Stimulated activated CD4-positive, alpha-beta T cell treated with anti-CD3 and anti-CD28 coated beads, TNF-alpha, amount 100 ng/mL, for 24 hours (primary cell): ENCODE measurements at regions not wholly inside any gene's neighbourhood (a gene's known extent, or its start where the extent isn't known, plus 50 kb on each side); places are given as distances from the start of the nearest gene placed in this dataset.
"Not testable (repeated sequence)": the region's sequence is repeated elsewhere in the genome, so short reads cannot be mapped to it uniquely, and the experiment has no call there.

Experiments
- DNase-seq, 3 experiments: peaks; one replicate each; pipeline ENCODE4 v3.0.0-alpha.2; 2020; ENCODE audit warnings: low read depth in 3 of 3

GRCh38 chr2:53033411-53033810 is 734.2 kb upstream of the CHAC2 start:
- DNase-seq: no peak

DNA sequence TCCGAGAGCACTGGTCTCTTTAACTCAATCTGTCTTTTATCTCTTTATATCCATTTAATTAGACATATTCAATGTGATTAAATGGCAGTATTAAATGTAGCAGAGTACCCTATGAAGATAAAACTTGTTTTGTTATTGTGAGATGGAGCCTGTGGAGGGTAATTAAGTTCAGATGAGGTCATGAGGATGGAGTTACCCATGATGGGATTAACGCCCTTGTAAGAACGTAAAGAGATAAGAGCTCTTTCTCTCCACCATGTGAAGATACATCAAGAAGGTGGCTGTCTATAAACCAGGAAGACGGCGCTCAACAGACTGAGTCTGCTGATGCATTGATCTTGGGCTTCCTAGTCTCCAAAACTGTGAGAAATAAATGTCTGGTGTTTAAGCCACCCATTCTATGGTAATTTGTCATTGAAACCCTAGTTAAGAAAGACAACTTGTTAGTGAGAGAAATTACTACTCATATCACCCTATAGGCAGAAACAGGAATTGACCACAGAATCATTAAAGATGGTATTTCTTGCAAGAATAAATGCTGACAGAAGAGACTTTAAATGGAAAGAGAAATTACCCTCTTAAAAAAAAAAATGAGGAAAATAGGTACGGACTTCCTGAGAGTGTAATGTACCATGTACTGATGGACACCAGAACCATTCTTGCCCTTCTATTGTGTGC is 738.7 kb upstream of the CHAC2 start:
- DNase-seq: no peak

- DNase-seq: no peak
These were observed 739.4 kb upstream of the CHAC2 start for GRCh38 chr2:53028225-53028624.

GRCh38 chr2:53022248-53022647 is 745.4 kb upstream of the CHAC2 start:
- not testable (repeated sequence) for DNase-seq

DNA sequence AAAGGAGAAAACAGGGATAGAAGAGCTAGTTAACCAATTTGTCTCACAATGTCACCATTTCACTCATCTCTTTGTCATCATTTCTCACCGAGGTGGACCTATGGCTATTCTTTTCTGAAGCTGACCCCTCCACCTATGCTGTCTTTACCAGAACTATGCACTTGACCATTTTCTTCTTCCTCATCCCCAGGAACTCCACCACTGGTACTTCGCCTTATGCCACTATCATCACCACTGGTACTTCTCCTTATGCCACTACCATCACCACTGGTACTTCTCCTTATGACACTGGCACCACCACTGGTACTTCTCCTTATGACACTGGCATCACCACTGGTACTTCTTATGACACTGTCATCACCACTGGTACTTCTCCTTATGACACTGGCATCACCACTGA is 745.8 kb upstream of the CHAC2 start:
- DNase-seq: no peak

DNA sequence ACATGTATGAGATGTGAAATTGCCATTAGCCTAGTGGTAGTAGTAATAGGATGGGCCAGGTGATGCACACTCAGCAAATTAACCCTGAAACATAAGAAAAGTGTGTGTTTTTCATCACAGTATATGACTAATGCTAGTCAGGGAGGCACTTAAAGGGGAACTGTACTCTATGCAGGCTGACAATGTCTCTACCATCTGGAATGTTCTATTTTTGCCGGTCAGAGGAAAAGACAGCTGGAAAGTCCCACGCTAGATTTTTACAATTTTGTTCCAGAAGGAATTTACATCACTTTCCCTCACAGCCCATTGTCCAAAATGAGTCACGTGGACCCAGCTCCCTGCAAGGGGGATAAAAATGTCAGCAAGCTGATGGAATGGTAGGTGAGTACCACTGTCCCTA is 746.3 kb upstream of the CHAC2 start:
- no peak for DNase-seq

- no peak for DNase-seq
These were observed 748.7 kb upstream of the CHAC2 start for GRCh38 chr2:53018825-53019425.

DNA sequence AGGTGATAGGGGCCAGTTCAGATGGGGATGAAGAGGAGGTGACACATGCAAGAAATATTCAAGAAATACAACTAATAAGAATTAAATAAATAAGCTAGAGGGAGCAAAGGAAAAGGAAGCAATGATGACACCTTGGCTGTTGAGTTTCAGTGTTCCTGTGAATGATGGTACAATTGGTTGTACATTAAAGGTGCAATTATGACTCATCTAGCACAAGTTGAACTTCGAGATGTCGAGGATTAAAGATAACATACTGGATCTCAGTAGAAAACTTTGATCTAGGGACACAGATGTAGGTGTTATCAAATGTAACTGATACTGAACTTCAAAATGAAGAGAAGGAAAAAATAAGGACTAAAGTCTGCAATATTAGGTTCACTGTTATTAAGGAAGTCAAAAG is 760.6 kb upstream of the CHAC2 start:
- no peak for DNase-seq

DNA sequence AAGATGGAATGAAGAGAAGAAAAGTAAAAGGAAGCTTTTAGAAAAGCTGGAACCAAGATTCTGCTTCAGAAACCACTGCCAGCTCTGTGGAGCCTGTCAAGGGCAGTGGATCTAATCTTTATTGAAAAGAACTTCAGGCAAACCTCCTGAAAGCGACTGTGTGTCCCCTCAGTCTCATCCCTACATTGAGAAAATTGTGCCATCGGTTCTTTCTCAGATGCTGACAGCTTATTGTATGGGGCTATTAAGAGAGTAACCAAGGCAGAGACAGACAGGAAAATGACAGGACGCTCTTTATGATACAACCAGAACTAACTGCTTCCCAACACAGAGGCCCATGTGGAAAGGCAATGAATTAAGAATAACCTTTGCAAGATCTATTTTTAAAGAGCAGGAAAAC is 763.2 kb upstream of the CHAC2 start:
- DNase-seq: no peak

DNA sequence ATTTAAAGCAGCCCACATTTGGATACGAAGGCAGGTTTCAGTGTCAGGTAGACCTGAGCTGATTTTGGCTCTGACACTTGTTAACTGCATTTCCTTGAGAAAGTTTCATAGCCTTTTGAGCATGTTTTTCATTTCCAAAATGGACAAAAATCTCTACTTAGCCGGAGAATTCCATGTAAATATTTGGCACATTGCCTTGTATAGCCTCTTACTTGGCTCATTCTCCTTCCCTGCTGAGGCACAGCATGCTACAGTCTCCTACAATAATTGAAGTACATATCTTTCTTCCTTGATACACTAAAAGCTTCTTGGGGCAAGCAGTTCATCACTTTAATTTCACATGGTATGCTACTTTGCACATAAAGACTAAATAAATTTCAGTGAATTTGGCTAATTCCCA is 772.2 kb upstream of the CHAC2 start:
- no peak for DNase-seq

- DNase-seq: no peak
These were observed 791.3 kb upstream of the CHAC2 start for GRCh38 chr2:52976143-52976949.

- no peak for DNase-seq
These were observed 793.5 kb upstream of the CHAC2 start for GRCh38 chr2:52974127-52974526.

GRCh38 chr2:52970642-52971041 is 797.0 kb upstream of the CHAC2 start:
- no peak for DNase-seq

- no peak for DNase-seq
These were observed 799.6 kb upstream of the CHAC2 start for GRCh38 chr2:52968043-52968442.

- no peak for DNase-seq
These were observed 802.6 kb upstream of the CHAC2 start for GRCh38 chr2:52964916-52965530.

- no peak for DNase-seq
These were observed 806.2 kb upstream of the CHAC2 start for GRCh38 chr2:52961403-52961802.

DNA sequence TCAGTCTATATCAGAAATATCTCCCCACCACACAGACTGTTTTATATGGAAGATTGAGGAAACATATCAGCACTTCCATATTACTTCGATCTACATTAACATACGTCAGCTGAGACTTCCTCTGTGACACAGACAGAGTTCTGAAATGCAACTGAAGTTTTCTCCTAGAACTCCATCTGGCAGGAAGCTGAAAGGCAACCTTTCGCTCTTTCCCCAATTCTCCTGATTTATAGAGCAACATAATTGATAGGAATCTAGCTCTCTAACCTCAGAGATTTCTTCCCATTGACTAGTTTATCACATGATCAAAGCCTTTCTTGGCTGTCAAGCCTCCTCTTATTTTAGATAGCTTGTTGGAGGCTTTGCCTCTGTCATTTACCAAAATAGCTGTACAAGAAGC is 806.7 kb upstream of the CHAC2 start:
- DNase-seq: no peak

GRCh38 chr2:52959801-52960200 is 807.8 kb upstream of the CHAC2 start:
- DNase-seq: no peak

DNA sequence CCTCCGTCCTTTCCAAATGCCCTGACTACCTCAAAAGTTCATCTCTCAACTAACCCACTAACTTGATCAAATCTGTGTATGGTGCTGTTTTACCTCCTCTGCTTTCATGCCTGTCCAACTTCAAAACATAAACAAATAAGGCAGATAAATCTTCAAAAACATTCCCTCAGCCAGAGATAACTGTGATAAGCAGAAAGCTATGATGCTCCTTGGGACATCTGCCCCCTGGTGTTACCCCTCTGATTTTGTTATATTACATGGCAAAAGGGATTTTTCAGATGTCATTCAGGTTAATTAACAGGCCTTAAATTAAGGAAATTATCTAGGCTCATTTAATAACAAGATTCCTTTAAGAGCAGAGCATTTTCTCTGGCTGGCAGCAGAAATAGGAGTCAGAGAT is 810.8 kb upstream of the CHAC2 start:
- DNase-seq: no peak

DNA sequence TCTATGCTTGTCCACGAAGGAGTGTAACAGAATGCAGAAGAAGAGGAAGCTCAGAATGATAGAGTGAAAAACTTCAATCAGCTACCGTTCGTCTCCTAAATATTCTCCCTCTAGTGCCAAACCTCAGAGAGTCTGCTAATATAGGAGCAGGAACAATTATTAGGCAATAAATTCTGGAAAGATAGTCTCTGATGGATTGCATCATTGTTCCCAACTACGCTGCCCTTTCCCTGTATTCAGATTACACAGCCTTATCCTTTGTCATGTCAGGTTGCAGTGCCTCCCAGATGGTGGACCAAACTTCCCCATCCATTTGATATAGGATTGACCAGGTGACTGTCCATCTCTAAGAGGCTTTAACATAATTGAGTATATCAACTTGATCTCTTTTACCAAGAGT is 811.5 kb upstream of the CHAC2 start:
- DNase-seq: no peak

DNA sequence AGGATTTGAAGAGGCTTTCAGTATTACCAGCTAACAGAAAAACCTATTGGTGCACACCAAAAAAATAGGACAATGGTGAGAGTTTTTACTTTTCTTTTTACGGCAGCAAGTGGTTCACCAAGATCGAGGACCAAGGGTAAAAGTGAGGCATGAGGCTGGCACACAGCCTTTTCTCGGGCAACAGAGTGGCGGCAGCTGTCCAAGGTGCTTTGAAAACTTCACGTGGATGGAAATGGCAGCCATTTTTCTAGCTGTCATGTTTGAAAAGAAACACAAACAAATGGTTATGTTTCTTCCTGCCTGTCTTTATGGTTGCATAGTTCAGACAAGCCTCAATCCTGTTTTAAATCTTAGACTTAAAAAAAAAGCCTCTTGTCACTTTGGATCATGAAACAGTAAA is 812.5 kb upstream of the CHAC2 start:
- no peak for DNase-seq

- DNase-seq: no peak
These were observed 827.5 kb upstream of the CHAC2 start for GRCh38 chr2:52940101-52940500.

GRCh38 chr2:52939250-52939649 is 828.4 kb upstream of the CHAC2 start:
- no peak for DNase-seq
